Keratinocyte (primary cell): ENCODE measurements at regions not wholly inside any gene's neighbourhood (a gene's known extent, or its start where the extent isn't known, plus 50 kb on each side); places are given as distances from the start of the nearest gene placed in this dataset.

Experiments
- DNase-seq: peaks from one replicate; pipeline ENCODE4 v3.0.0-alpha.2; 2011; ENCODE audit warnings: low read depth, missing footprints, low spot score
- FAIRE-seq: peaks from 2 replicates; lab custom pipeline; 2011; peaks lifted over from hg19 to GRCh38; lab: Jason Lieb, UNC
- H2AFZ ChIP-seq: 2 replicates; pipeline ENCODE4 v1.6.0; 2012; ENCODE audit warnings: low read length, control low read depth, inconsistent platforms; ENCODE audit not compliant: control insufficient read depth
- H3K27ac ChIP-seq: 2 replicates; pipeline ENCODE4 v1.5.1; 2011; ENCODE audit warnings: low read length; ENCODE audit not compliant: control insufficient read depth, insufficient read depth
- H3K27me3 ChIP-seq: 3 replicates; pipeline ENCODE4 v1.6.0; 2011; ENCODE audit warnings: low read length; ENCODE audit not compliant: control insufficient read depth, insufficient read depth; ENCODE audit errors: extremely low read depth
- H3K36me3 ChIP-seq, 2 experiments: 2 replicates in 1 of 2; 3 replicates in 1 of 2; pipeline ENCODE4 v1.5.1; 2011; ENCODE audit warnings: low read length in 2 of 2, mild to moderate bottlenecking in 1 of 2; ENCODE audit not compliant: control insufficient read depth in 2 of 2, insufficient read depth in 2 of 2; ENCODE audit errors: extremely low read depth in 1 of 2
- H3K4me1 ChIP-seq: 3 replicates; pipeline ENCODE4 v1.5.1; 2011; ENCODE audit warnings: low read length; ENCODE audit not compliant: control insufficient read depth, insufficient read depth; ENCODE audit errors: extremely low read depth
- H3K4me2 ChIP-seq: 3 replicates; pipeline ENCODE4 v1.6.0; 2011; ENCODE audit warnings: low read depth, low read length; ENCODE audit not compliant: control insufficient read depth, insufficient read depth; ENCODE audit errors: extremely low read depth
- H3K4me3 ChIP-seq, 3 experiments: fragments of 200-600 bp in 1 of 3; sonication (generic) in 1 of 3; 2 replicates in 2 of 3; 3 replicates in 1 of 3; pipeline ENCODE4 v1.5.1; 2011 to 2016; ENCODE audit warnings: low read length in 3 of 3, mild to moderate bottlenecking in 3 of 3, control low read depth in 2 of 3, inconsistent platforms in 1 of 3, low read depth in 1 of 3, mixed read lengths in 1 of 3, mixed run types in 1 of 3, moderate library complexity in 1 of 3; ENCODE audit not compliant: control insufficient read depth in 2 of 3, insufficient read depth in 2 of 3; ENCODE audit errors: extremely low read depth in 1 of 3
- H3K79me2 ChIP-seq: 2 replicates; pipeline ENCODE4 v1.6.0; 2012; ENCODE audit warnings: low read length; ENCODE audit not compliant: control insufficient read depth, insufficient read depth
- H3K9ac ChIP-seq: 3 replicates; pipeline ENCODE4 v1.6.0; 2011; ENCODE audit warnings: low read length; ENCODE audit not compliant: control insufficient read depth, insufficient read depth; ENCODE audit errors: extremely low read depth
- H3K9me1 ChIP-seq: 3 replicates; pipeline ENCODE4 v1.6.0; 2011; ENCODE audit warnings: low read length; ENCODE audit not compliant: control insufficient read depth, insufficient read depth; ENCODE audit errors: extremely low read depth
- H3K9me3 ChIP-seq: 2 replicates; pipeline ENCODE4 v1.5.1; 2012; ENCODE audit warnings: low read depth, low read length; ENCODE audit not compliant: control insufficient read depth
- H4K20me1 ChIP-seq: 3 replicates; pipeline ENCODE4 v1.6.0; 2011; ENCODE audit warnings: low read length; ENCODE audit not compliant: control insufficient read depth, insufficient read depth; ENCODE audit errors: extremely low read depth
- EZH2 ChIP-seq: IDR thresholded peaks from one replicate; pipeline ENCODE4 v1.6.1; 2012; ENCODE audit warnings: inconsistent platforms, mild to moderate bottlenecking, low read length, moderate library complexity
- dilution Hi-C: fragments of 300-500 bp; cut with MboI; formaldehyde crosslinking; loops from one replicate; pipeline ENCODE4 v1.7.0; 2020; ENCODE audit warnings: low sequenced_read_pairs; ENCODE audit not compliant: extremely low pct_ligation_motif_present
- TF ChIP-seq, protein P1 (sequence below), 3 experiments: IDR thresholded peaks in 1 of 3; conservative IDR thresholded peaks in 1 of 3; optimal IDR thresholded peaks in 1 of 3; 2 replicates in 2 of 3; 3 replicates in 1 of 3; pipeline versions ENCODE3 to v1.5.1; 2011; ENCODE audit warnings: low read length in 3 of 3, mild to moderate bottlenecking in 3 of 3, moderate library complexity in 2 of 3, control low read depth in 1 of 3, inconsistent platforms in 1 of 3; ENCODE audit not compliant: insufficient read depth in 2 of 3; ENCODE audit errors: extremely low read depth in 1 of 3

DNA sequence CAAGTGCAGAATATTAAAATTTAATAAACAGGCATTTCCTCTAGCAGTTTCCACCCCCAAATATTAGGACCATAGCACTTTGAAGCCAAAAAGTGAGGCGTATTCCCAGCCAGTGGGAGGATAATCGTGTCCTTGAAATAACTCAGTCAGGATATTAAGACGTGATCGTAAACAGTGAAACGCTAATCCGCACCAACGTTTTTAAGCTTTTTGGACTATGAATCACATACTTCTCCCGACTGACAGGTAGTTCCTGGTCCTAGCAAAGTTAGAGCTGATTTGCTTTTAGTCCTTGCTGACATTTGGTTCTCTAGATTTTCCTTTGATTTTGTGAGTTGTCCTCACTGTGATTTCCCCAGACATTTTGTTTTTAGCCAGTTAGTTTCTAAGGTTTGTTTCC, 197.1 kb upstream of the ARHGAP20 start:
- Histone ChIP-seq H3K4me1 (peaks cover 17% of the 10 kb centered on the region), H3K9me3 (no peaks in the 10 kb centered on the region), H3K79me2 (no peaks in the 10 kb centered on the region), H3K9me1 (no peaks in the 10 kb centered on the region), H3K27me3 (no peaks in the 10 kb centered on the region), H3K4me2 (no peak overlapping the region), H3K9ac (no peak overlapping the region), H2AFZ (no peak overlapping the region), H4K20me1 (no peaks in the 10 kb centered on the region), H3K27ac (no peak overlapping the region), H3K36me3 (no peaks in the 10 kb centered on the region), H3K4me3 (no peak overlapping the region)
- TF ChIP-seq EZH2 = no peak
- TF ChIP-seq, protein P1, sequence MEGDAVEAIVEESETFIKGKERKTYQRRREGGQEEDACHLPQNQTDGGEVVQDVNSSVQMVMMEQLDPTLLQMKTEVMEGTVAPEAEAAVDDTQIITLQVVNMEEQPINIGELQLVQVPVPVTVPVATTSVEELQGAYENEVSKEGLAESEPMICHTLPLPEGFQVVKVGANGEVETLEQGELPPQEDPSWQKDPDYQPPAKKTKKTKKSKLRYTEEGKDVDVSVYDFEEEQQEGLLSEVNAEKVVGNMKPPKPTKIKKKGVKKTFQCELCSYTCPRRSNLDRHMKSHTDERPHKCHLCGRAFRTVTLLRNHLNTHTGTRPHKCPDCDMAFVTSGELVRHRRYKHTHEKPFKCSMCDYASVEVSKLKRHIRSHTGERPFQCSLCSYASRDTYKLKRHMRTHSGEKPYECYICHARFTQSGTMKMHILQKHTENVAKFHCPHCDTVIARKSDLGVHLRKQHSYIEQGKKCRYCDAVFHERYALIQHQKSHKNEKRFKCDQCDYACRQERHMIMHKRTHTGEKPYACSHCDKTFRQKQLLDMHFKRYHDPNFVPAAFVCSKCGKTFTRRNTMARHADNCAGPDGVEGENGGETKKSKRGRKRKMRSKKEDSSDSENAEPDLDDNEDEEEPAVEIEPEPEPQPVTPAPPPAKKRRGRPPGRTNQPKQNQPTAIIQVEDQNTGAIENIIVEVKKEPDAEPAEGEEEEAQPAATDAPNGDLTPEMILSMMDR (optimal IDR thresholded peaks at IDR 0.05 in 1 of 3, IDR thresholded peaks at IDR 0.05 in 1 of 3, conservative IDR thresholded peaks at IDR 0.05 in 1 of 3; ENCODE audit: extremely low read depth in 1 of 3, insufficient read depth in 2 of 3, low read length in 3 of 3) = no peak
- DNase-seq = no peak
- FAIRE-seq = no peak
- dilution Hi-C loops = no loop called here

DNA sequence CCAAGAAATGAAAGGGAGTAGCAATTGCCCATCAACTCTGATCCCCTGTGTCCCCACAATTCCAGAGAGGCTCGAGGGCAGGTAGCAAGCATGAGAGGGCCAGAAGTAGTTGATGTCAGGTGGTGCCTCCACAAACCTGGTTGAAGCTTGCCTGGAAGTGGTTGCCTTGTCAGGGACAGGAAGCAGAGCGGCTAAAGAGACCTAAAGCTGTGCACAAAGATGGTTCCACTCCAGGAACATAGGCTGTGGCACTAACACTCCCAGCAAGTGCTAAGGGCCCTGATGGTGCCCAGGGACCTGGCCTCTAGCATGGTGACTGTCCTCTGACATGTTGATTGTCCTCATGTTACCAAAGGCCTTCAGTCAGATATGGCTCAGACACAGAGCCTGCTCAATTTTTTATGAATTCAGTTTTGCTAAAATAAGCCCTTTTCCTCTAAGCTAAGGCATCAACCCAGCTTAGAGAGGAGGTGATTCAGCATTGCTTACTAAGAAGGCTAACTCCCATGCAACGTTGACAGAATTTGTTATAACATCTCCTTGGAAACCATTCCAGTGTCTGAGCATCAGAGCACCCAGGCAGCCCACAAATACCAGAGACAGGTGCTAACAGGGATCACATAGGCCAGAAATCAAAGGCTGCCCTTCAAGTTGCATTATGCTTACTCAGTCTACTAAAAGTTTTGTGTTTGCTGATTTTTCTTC, 196.3 kb upstream of the ARHGAP20 start:
- DNase-seq = peak; percentile 69
- Histone ChIP-seq H3K36me3 (no peaks in the 10 kb centered on the region), H3K27me3 (no peaks in the 10 kb centered on the region), H3K4me3 (no peak overlapping the region), H3K27ac (peak overlapping the region; percentile 32), H3K79me2 (no peaks in the 10 kb centered on the region), H2AFZ (no peak overlapping the region), H3K4me1 (peaks cover 17% of the 10 kb centered on the region), H3K9ac (no peak overlapping the region), H3K9me1 (no peaks in the 10 kb centered on the region), H3K9me3 (no peaks in the 10 kb centered on the region), H3K4me2 (no peak overlapping the region), H4K20me1 (no peaks in the 10 kb centered on the region)
- TF ChIP-seq EZH2 = no peak
- dilution Hi-C loops = no loop called here
- peak; percentile 93 for FAIRE-seq

DNA sequence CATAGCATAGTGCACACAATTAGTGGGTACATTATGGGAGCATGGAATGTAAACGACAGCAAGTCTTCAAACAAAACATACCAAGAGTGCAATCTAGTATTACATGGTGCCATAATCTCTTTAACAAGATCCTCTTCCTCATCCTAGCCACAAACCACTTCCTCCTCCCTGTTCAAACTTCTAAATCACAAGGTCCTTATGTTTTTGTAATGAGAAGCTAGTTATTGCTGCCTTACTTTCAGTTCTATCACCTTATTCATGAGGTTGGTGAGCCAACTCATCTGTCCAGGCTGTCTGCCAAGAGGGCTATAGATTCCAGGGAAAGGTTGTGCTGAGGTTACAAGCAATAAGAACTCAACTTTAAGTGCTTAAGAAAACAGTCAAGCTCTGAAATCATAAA, 195.4 kb upstream of the ARHGAP20 start:
- no peaks in the 10 kb centered on the region for H3K9me3 ChIP-seq
- H2AFZ ChIP-seq = no peak overlapping the region
- peak overlapping the region; percentile 11 for H3K4me2 ChIP-seq
- H3K4me1 ChIP-seq = peaks cover 17% of the 10 kb centered on the region
- H3K27me3 ChIP-seq = no peaks in the 10 kb centered on the region
- FAIRE-seq (peak; percentile 95), DNase-seq (peak; percentile 62)
- TF ChIP-seq, protein P1 (optimal IDR thresholded peaks at IDR 0.05 in 1 of 3, IDR thresholded peaks at IDR 0.05 in 1 of 3, conservative IDR thresholded peaks at IDR 0.05 in 1 of 3; ENCODE audit: extremely low read depth in 1 of 3, insufficient read depth in 2 of 3, low read length in 3 of 3) = no peak
- TF ChIP-seq EZH2 = no peak
- dilution Hi-C loops = no loop called here
- H3K9ac ChIP-seq = no peak overlapping the region
- H3K79me2 ChIP-seq = no peaks in the 10 kb centered on the region
- H3K27ac ChIP-seq = no peak overlapping the region
- H3K9me1 ChIP-seq = no peaks in the 10 kb centered on the region
- H4K20me1 ChIP-seq = no peaks in the 10 kb centered on the region
- H3K4me3 ChIP-seq = no peak overlapping the region
- no peaks in the 10 kb centered on the region for H3K36me3 ChIP-seq
